ENCODE measurements at regions not wholly inside any gene's neighbourhood (a gene's known extent, or its start where the extent isn't known, plus 50 kb on each side); places are given as distances from the start of the nearest gene placed in this dataset.
"Not testable (repeated sequence)": the region's sequence is repeated elsewhere in the genome, so short reads cannot be mapped to it uniquely, and the experiment has no call there.

- no peak for DNase-seq (ENCODE audit: low read depth in 2 of 2)
These were observed 101.9 kb downstream of the PLK2 start for GRCh38 chr5:58357799-58358500.

DNA sequence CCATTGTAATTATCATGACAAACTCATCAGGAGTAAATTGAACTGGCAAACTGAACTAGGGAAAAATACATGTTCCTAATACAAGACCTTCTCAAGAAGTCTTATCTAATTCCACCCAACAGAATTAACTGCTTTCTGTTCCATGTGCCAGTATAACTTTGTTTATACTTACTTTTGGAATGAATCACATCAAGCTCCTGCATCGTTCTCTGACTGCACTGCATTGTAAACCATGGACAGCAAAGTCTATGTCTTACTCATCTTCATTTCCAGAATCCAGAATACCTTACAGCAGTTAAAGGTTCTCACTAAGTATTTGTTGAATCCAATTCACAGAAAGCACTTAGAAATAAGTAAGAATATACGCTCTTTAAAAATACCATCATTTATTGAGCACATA is 102.8 kb downstream of the PLK2 start:
- no peak for DNase-seq (ENCODE audit: low read depth in 2 of 2)

- DNase-seq (ENCODE audit: low read depth in 2 of 2): no peak
These were observed 103.2 kb downstream of the PLK2 start for GRCh38 chr5:58356662-58357061.

DNA sequence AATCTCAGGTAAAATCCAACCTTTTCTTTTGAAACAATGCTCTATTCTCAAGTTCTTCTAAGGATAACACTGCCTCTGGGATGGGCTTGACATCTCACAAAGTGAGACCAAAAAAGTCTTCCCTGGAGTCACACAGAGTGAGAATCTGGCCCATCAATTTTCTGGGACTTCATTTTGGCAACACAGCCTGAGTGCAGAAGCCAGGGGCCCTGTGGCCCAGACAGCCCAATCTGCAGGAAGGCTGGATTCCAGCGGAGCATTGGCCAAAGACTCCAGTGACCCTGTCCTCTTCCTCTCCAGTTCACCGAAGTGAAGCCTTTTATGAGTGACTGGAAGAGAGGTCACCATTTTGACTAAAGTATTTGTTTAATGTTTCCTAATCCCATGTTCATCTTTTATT is 105.1 kb downstream of the PLK2 start:
- DNase-seq (ENCODE audit: low read depth in 2 of 2): no peak

- DNase-seq (ENCODE audit: low read depth in 2 of 2): no peak
These were observed 105.9 kb downstream of the PLK2 start for GRCh38 chr5:58353992-58354391.

DNA sequence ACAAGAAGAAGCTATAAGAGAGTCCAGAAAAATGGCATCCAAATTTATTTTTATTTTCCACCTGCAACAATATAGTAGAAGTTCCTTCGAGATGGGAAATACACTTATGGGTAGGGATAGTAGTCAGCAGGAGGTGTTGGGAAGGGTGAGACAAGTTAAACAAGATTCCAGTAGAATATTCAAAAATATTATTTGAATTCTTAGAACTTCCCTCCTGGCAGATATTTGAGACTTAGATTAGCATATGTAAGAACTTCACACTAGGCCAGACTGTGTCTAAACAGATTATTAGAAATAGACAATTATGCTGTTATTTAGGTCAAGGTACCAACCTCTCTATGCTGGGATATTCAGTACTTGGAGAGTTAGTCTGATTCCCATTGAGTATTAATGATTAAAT is 108.7 kb downstream of the PLK2 start:
- DNase-seq (ENCODE audit: low read depth in 2 of 2): no peak

GRCh38 chr5:58348996-58349728 is 110.7 kb downstream of the PLK2 start:
- DNase-seq (ENCODE audit: low read depth in 2 of 2): no peak

DNA sequence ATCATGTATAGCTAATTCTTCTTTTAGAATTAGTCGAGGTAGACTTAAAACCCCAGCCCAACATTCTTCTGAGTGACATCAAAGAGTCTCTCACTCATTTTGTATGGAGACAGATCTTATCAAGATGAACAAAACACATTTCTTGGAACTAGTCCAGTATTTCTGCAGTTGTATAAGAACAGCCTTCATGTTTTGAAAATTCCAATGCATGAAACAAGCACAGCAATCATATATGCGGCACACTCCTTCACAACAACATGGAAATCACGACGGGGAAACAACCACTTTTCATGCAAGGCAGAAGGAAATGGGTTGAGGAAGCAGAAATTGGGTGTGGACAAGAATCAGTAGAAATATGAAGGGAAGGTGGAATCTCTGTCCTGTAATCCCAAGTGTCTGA is 113.8 kb downstream of the PLK2 start:
- no peak for DNase-seq (ENCODE audit: low read depth in 2 of 2)

- DNase-seq (ENCODE audit: low read depth in 2 of 2): no peak
These were observed 118.4 kb downstream of the PLK2 start for GRCh38 chr5:58341476-58341875.

DNA sequence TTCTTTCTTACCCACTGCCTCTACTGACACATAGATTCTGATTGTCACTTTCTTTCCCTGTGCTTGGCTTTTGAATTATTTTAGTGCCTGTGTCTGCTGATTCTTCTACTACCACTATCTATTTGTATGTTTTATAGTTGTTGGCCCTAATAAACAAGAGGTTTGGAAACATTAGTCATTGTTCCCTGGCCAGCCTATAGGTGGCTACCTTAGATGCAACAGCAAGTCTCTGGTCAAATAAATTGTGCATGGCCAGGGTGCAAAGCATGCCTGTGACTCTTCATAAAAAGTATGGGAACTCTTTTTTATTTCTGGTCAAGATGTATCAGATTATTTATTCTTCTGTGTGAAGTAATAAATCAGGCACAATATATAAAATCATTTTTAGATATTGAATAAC is 124.4 kb downstream of the PLK2 start:
- DNase-seq (ENCODE audit: low read depth in 2 of 2): no peak

DNA sequence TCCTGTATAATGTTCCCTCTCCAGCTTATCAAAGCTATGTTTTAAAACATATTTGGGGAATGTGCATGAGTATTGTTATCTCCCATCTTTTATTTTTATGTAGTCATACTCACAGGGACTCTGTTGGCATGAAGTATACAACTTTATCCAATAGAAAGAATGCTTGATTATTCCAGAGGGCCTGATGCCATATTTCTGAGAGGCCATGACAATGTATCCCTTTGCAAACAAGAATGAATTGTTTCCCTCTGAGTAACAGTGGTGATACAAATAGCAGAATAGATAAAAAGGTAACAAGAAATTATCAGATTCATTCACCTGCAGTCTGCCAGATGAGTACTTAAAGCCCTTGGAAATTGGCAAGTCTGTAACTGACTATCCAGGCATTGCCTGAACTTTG is 125.9 kb downstream of the PLK2 start:
- no peak for DNase-seq (ENCODE audit: low read depth in 2 of 2)

DNA sequence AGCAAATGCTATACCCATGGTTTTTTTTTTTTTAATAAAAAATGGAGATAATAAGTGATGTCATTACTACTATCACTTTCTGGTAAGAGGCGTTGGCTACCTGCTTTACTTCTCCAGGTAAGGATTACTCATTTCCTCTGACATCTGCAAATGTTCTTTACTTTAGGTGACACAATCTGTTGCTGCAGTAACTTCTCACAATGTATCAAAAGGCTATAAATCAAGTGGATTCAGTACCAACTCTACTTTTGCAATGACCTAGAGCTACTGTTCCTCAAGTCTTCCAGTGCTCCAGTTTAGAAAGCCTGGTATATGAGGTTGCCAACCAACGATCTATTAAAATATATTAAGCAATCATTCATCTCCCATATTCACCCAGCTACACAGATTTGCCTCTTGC is 129.1 kb downstream of the PLK2 start:
- DNase-seq (ENCODE audit: low read depth in 2 of 2): no peak

GRCh38 chr5:58327289-58327688 is 132.6 kb downstream of the PLK2 start:
- DNase-seq (ENCODE audit: low read depth in 2 of 2): no peak

GRCh38 chr5:58326022-58326421 is 133.9 kb downstream of the PLK2 start:
- DNase-seq (ENCODE audit: low read depth in 2 of 2): no peak

DNA sequence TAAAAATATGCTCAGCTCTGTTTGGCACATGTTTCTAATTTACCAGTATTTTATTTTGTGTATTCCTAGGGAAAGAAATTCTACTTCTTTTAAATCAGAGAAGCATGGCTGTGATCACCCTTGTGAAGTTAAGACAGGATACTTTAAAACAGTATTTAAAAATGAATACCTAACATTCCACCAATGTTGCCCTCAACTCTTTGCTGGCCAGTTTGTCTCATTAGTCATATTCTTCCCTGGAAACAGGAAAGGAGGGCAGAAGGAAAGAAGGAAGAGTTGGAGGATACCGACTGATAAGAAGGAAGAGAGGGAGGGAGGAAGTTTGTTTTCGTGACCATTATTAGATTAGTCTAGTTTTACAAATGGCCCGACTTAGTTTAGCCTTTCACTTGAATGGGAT is 137.4 kb downstream of the PLK2 start:
- DNase-seq (ENCODE audit: low read depth in 2 of 2): no peak

- DNase-seq (ENCODE audit: low read depth in 2 of 2): no peak
These were observed 141.4 kb downstream of the PLK2 start for GRCh38 chr5:58318468-58318867.

GRCh38 chr5:58317808-58318207 is 142.1 kb downstream of the PLK2 start:
- DNase-seq (ENCODE audit: low read depth in 2 of 2): no peak

DNA sequence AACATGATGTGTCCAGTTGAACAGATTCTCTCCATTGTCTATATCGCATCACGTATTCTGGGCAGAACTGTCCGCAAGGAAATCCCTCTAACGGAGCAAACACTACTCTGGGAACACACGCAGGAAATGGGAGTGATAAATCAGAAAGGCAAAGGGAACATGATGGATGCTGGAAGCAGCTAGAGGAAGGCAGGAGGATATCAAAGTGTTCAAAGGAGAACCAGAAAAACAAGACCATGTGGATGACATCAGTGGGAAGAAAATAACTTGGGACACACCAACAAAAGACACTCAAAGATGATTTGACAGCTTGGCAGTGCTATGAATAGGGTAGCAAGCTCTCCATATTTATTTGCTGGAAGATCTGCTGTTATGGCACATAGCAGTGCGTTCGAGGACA is 142.9 kb downstream of the PLK2 start:
- no peak for DNase-seq (ENCODE audit: low read depth in 2 of 2)

- DNase-seq (ENCODE audit: low read depth in 2 of 2): no peak
These were observed 144.1 kb downstream of the PLK2 start for GRCh38 chr5:58315794-58316193.

- DNase-seq (ENCODE audit: low read depth in 2 of 2): no peak
These were observed 145.3 kb downstream of the PLK2 start for GRCh38 chr5:58314356-58315210.

- DNase-seq (ENCODE audit: low read depth in 2 of 2): no peak
These were observed 147.6 kb downstream of the PLK2 start for GRCh38 chr5:58312299-58312698.

DNA sequence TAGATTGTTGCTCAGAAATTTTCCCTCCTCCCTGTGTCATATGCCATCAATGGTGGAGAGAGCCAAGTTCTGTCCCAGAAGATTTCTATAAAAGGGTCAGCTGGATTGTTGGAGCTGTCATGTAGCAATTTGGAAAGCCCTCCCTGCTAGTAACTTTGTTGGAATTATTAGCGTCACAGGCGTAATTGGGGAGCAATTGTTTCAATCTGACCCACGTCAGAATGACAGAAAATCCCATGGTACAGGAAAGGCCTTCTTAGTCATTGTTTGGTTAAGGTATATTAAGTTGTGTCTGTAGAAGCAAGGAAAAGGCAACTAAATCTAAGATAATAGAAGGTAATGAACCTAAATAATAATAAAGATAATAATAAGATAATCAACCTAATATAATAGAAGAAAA is 148.4 kb downstream of the PLK2 start:
- DNase-seq (ENCODE audit: low read depth in 2 of 2): no peak

DNA sequence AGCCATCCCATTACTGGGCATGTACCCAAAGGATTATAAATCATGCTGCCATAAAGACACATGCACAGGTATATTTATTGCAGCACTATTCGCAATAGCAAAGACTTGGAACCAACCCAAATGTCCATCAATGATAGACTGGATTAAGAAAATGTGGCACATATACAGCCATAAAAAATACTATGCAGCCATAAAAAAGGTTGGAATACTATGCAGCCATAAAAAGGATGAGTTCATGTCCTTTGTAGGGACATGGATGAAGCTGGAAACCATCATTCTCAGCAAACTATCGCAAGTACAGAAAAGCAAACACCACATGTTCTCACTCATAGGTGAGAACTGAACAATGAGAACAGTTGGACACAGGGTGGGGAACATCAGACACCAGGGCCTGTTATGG is 151.5 kb downstream of the PLK2 start:
- DNase-seq (ENCODE audit: low read depth in 2 of 2): not testable (repeated sequence)
